WTC11 (cell line): ENCODE measurements at regions not wholly inside any gene's neighbourhood (a gene's known extent, or its start where the extent isn't known, plus 50 kb on each side); places are given as distances from the start of the nearest gene placed in this dataset.

Experiments
- CTCF ChIP-seq: fragments of 200-600 bp; IDR thresholded peaks from 2 replicates; pipeline ENCODE4 v1.8.0; 2022; ENCODE audit warnings: antibody characterized with exemption
- E2F4 ChIP-seq: sonication (generic); formaldehyde crosslinking; IDR thresholded peaks from 2 replicates; pipeline ENCODE4 v1.8.1; 2022; ENCODE audit warnings: low read depth, mild to moderate bottlenecking, moderate library complexity, missing genetic modification reagents, borderline replicate concordance
- ESRRA ChIP-seq: sonication (generic); formaldehyde crosslinking; IDR thresholded peaks from 2 replicates; pipeline ENCODE4 v1.8.1; 2022; ENCODE audit warnings: mild to moderate bottlenecking, missing genetic modification reagents, borderline replicate concordance
- IRF1 ChIP-seq: sonication (generic); formaldehyde crosslinking; IDR thresholded peaks from 2 replicates; pipeline ENCODE4 v1.8.0; 2023; ENCODE audit warnings: missing genetic modification reagents
- TEAD4 ChIP-seq: sonication (generic); formaldehyde crosslinking; IDR thresholded peaks from 2 replicates; pipeline ENCODE4 v1.8.0; 2022; ENCODE audit warnings: mild to moderate bottlenecking, missing genetic modification reagents

GRCh38 chr3:81293156-81293555, 468.3 kb downstream of the GBE1 start:
- no peak for TF ChIP-seq IRF1 (CRISPR knock-in tag)
- TF ChIP-seq E2F4 (CRISPR knock-in tag) = no peak
- no peak for TF ChIP-seq TEAD4 (CRISPR knock-in tag)
- TF ChIP-seq ESRRA = no peak
- TF ChIP-seq CTCF = no peak
